ENCODE measurements at regions not wholly inside any gene's neighbourhood (a gene's known extent, or its start where the extent isn't known, plus 50 kb on each side); places are given as distances from the start of the nearest gene placed in this dataset.
A peak's percentile ranks its signal among the peaks of the same experiment; 100 is the strongest.

DNA sequence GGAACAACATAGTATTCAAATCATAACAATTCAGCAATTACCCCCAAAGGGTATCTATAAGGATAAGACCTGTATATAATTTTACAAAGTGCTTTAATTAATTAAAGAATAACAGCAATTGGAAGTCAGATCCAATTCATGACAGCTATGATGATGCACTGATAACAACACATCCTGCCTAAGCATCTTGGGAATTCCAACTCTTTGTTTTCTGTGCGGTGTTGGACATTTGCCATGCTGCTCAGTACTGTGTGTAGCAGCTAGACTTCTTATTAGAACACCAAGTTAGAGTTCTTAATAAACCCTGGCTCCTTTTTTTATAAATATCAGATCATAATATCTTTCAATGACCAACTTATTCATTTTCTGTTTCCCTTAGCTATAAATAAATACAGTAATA lies 209.0 kb downstream of the SEC61B start:
- H3K9me3 ChIP-seq = no peaks in the 10 kb centered on the region
- no peak overlapping the region for H3K4me3 ChIP-seq (ENCODE audit: low read depth in 2 of 2, low read length in 1 of 2)
- H3K36me3 ChIP-seq (replicated peaks in 1 of 2; ENCODE audit: control insufficient read depth in 1 of 2, insufficient read depth in 2 of 2, low read length in 1 of 2) = no peaks in the 10 kb centered on the region
- no peak for DNase-seq
- H3K9me2 ChIP-seq = no peaks in the 10 kb centered on the region
- peaks cover 36% of the 10 kb centered on the region for H3F3A ChIP-seq (replicated peaks; ENCODE audit: insufficient read depth)
- H2AFZ ChIP-seq (ENCODE audit: low read depth) = no peak overlapping the region
- peak; percentile 80 for TF ChIP-seq NFIC (IDR thresholded peaks at IDR 0.05; ENCODE audit: borderline replicate concordance)
- TF ChIP-seq POLR2AphosphoS5 (IDR thresholded peaks at IDR 0.05; ENCODE audit: low read depth, low read length) = peak; percentile 29; the same call in 1 of the 2 replicates
- TF ChIP-seq TAF1 (IDR thresholded peaks at IDR 0.05; ENCODE audit: borderline replicate concordance, low read depth, low read length) = no peak
- peak; percentile 45; the same call in 1 of the 2 replicates for TF ChIP-seq TEAD4 (IDR thresholded peaks at IDR 0.05; ENCODE audit: borderline replicate concordance, insufficient read depth)
- TF ChIP-seq PBX3 (IDR thresholded peaks at IDR 0.05) = peak; percentile 88
- TF ChIP-seq FOXM1 (IDR thresholded peaks at IDR 0.05; ENCODE audit: low read depth) = no peak
- peak; percentile 69 for TF ChIP-seq TCF12 (IDR thresholded peaks at IDR 0.05)
- TF ChIP-seq JUND (IDR thresholded peaks at IDR 0.05) = peak; percentile 45
- peak overlapping the region; percentile 53 to 84 for H3K27ac ChIP-seq (ENCODE audit: low read depth in 2 of 2, low read length in 1 of 2)
- WGBS (ENCODE audit: low lambda C conversion rate) = 16% methylated on average over 1 of the region's 1 CpG
- no peaks in the 10 kb centered on the region for H4K20me1 ChIP-seq (ENCODE audit: insufficient read depth)
- H3K9ac ChIP-seq = no peak overlapping the region
- peaks cover 16 to 36% of the 10 kb centered on the region in 2 experiments for H3K4me1 ChIP-seq (ENCODE audit: control insufficient read depth in 1 of 2, insufficient read depth in 2 of 2, low read depth in 1 of 2, low read length in 1 of 2)
- no peak overlapping the region for H3K4me2 ChIP-seq
- H3K79me2 ChIP-seq (ENCODE audit: insufficient read depth) = no peaks in the 10 kb centered on the region
- no peaks in the 10 kb centered on the region for H3K27me3 ChIP-seq (ENCODE audit: insufficient read depth)
- ChIA-PET CTCF (interaction anchor here (1.2 to 2.0 kb wide), 3 partner anchors 14 to 35 kb away, joined by 3 to 6 read pairs (median 4); no protein-coding TSS in a partner anchor), POLR2A (no interaction called here)

GRCh38 chr9:99432075-99432474 lies 210.0 kb downstream of the SEC61B start:
- WGBS (ENCODE audit: low lambda C conversion rate) = 100% methylated on average over 4 of the region's 4 CpGs
- H3K79me2 ChIP-seq (ENCODE audit: insufficient read depth) = no peaks in the 10 kb centered on the region
- POLR2A ChIA-PET = interaction anchor here (0.6 kb wide), 1 partner anchor 25 kb away, joined by 5 read pairs; no protein-coding TSS in a partner anchor

More at GRCh38 chr9:99432075-99432474, 210.0 kb downstream of the SEC61B start:
- Histone ChIP-seq H4K20me1 (ENCODE audit: insufficient read depth) (no peaks in the 10 kb centered on the region), H3K27ac (ENCODE audit: low read depth in 2 of 2, low read length in 1 of 2) (peak overlapping the region in 1 of 2 experiments; percentile 84; a peak in 3 of 4 replicates), H3K4me3 (ENCODE audit: low read depth in 2 of 2, low read length in 1 of 2) (no peak overlapping the region), H3K36me3 (replicated peaks in 1 of 2; ENCODE audit: control insufficient read depth in 1 of 2, insufficient read depth in 2 of 2, low read length in 1 of 2) (no peaks in the 10 kb centered on the region), H3K4me1 (ENCODE audit: control insufficient read depth in 1 of 2, insufficient read depth in 2 of 2, low read depth in 1 of 2, low read length in 1 of 2) (peaks cover 10 to 31% of the 10 kb centered on the region in 2 experiments), H3K4me2 (no peak overlapping the region), H2AFZ (ENCODE audit: low read depth) (no peak overlapping the region), H3K9me3 (no peaks in the 10 kb centered on the region), H3F3A (replicated peaks; ENCODE audit: insufficient read depth) (peaks cover 36% of the 10 kb centered on the region), H3K9ac (no peak overlapping the region), H3K27me3 (ENCODE audit: insufficient read depth) (no peaks in the 10 kb centered on the region), H3K9me2 (no peaks in the 10 kb centered on the region)
- CTCF ChIA-PET = interaction anchor here (1.2 to 2.0 kb wide), 3 partner anchors 13 to 36 kb away, joined by 3 to 6 read pairs (median 4); no protein-coding TSS in a partner anchor
- no peak for DNase-seq
- TF ChIP-seq TAF1 (IDR thresholded peaks at IDR 0.05; ENCODE audit: borderline replicate concordance, low read depth, low read length) (no peak), RAD21 (IDR thresholded peaks at IDR 0.05; ENCODE audit: low read length) (no peak), NRF1 (IDR thresholded peaks at IDR 0.05; ENCODE audit: low read depth, low read length) (no peak), EP300 (IDR thresholded peaks at IDR 0.05; ENCODE audit: borderline replicate concordance in 1 of 2, low read depth in 1 of 2, low read length in 1 of 2) (no peak), RCOR1 (IDR thresholded peaks at IDR 0.05; ENCODE audit: low read length) (no peak), YY1 (IDR thresholded peaks at IDR 0.05; ENCODE audit: low read depth) (no peak), FOSL2 (IDR thresholded peaks at IDR 0.05; ENCODE audit: borderline replicate concordance, low read depth) (no peak), EZH2phosphoT487 (IDR thresholded peaks at IDR 0.05; ENCODE audit: borderline replicate concordance, low read depth) (no peak), REST (IDR thresholded peaks at IDR 0.05; ENCODE audit: low read depth, low read length) (no peak), MXI1 (IDR thresholded peaks at IDR 0.05; ENCODE audit: low read depth, low read length) (no peak), CHD2 (IDR thresholded peaks at IDR 0.05; ENCODE audit: low read length, partially characterized antibody) (no peak), SMC3 (IDR thresholded peaks at IDR 0.05; ENCODE audit: low read depth, low read length) (no peak), GABPA (IDR thresholded peaks at IDR 0.05; ENCODE audit: low read depth) (no peak)
- TF ChIP-seq, protein P1, sequence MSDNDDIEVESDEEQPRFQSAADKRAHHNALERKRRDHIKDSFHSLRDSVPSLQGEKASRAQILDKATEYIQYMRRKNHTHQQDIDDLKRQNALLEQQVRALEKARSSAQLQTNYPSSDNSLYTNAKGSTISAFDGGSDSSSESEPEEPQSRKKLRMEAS (IDR thresholded peaks at IDR 0.05; ENCODE audit: low read depth) = no peak
- TF ChIP-seq, protein P2, sequence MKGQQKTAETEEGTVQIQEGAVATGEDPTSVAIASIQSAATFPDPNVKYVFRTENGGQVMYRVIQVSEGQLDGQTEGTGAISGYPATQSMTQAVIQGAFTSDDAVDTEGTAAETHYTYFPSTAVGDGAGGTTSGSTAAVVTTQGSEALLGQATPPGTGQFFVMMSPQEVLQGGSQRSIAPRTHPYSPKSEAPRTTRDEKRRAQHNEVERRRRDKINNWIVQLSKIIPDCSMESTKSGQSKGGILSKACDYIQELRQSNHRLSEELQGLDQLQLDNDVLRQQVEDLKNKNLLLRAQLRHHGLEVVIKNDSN (IDR thresholded peaks at IDR 0.05; ENCODE audit: borderline replicate concordance, low read depth) = no peak
- TF ChIP-seq, protein P3, sequence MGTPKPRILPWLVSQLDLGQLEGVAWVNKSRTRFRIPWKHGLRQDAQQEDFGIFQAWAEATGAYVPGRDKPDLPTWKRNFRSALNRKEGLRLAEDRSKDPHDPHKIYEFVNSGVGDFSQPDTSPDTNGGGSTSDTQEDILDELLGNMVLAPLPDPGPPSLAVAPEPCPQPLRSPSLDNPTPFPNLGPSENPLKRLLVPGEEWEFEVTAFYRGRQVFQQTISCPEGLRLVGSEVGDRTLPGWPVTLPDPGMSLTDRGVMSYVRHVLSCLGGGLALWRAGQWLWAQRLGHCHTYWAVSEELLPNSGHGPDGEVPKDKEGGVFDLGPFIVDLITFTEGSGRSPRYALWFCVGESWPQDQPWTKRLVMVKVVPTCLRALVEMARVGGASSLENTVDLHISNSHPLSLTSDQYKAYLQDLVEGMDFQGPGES (IDR thresholded peaks at IDR 0.05; ENCODE audit: low read depth, low read length) = no peak
